Panc1 (cell line): ENCODE measurements at regions not wholly inside any gene's neighbourhood (a gene's known extent, or its start where the extent isn't known, plus 50 kb on each side); places are given as distances from the start of the nearest gene placed in this dataset.

Experiments
- ATAC-seq: fragments of 200-7000 bp; cut with Tn5 transposase; 2 replicates; pipeline ENCODE4 v1.9.1; 2020; ENCODE audit warnings: mild to moderate bottlenecking, moderate library complexity
- BruUV-seq: library from RNA; stranded (reverse); fragments of 400-500 nt; replicated peaks from 2 replicates; lab custom pipeline; 2021; lab: Mats Ljungman, UMichigan
- CTCF ChIA-PET: fragments of 300-600 bp; sonication (Branson Sonifier 250); formaldehyde crosslinking; loops from one replicate; lab custom pipeline; 2022; ENCODE audit warnings: antibody characterized with exemption; lab: Charles Lee
- POLR2A ChIA-PET: fragments of 300-600 bp; sonication (Branson Sonifier 250); formaldehyde crosslinking; loops from one replicate; lab custom pipeline; 2022; ENCODE audit warnings: antibody characterized with exemption; lab: Charles Lee
- DNase-seq: peaks from one replicate; pipeline ENCODE4 v3.0.0-alpha.2; 2010; ENCODE audit warnings: low read depth, low spot score
- H3K27ac ChIP-seq: 2 replicates; pipeline ENCODE4 v1.5.1; 2011; ENCODE audit warnings: mild to moderate bottlenecking, low read length, inconsistent platforms
- H3K27me3 ChIP-seq: fragments of 200-500 bp; sonication (Bioruptor generic); 2 replicates; pipeline ENCODE4 v1.6.0; 2014; ENCODE audit warnings: low read length, inconsistent platforms; ENCODE audit not compliant: control insufficient read depth, insufficient read depth
- H3K36me3 ChIP-seq: fragments of 200-500 bp; sonication (Bioruptor generic); 2 replicates; pipeline ENCODE4 v1.5.1; 2014; ENCODE audit warnings: inconsistent platforms, mild to moderate bottlenecking, low read length, moderate library complexity; ENCODE audit not compliant: control insufficient read depth, insufficient read depth
- H3K4me1 ChIP-seq: 2 replicates; pipeline ENCODE4 v1.5.1; 2011; ENCODE audit warnings: inconsistent platforms, mild to moderate bottlenecking, low read length, moderate library complexity; ENCODE audit not compliant: control insufficient read depth, insufficient read depth
- H3K4me3 ChIP-seq, 2 experiments: 2 replicates each; pipeline ENCODE4 v1.5.1; 2011 to 2012; ENCODE audit warnings: low read depth in 2 of 2, low read length in 2 of 2, mild to moderate bottlenecking in 2 of 2, inconsistent platforms in 1 of 2, moderate library complexity in 1 of 2
- H3K9me3 ChIP-seq: fragments of 200-500 bp; sonication (Bioruptor generic); 2 replicates; pipeline ENCODE4 v1.5.1; 2014; ENCODE audit warnings: low read depth, mild to moderate bottlenecking, inconsistent platforms, low read length, moderate library complexity; ENCODE audit not compliant: control insufficient read depth, insufficient read depth
- POLR2AphosphoS5 ChIP-seq: IDR thresholded peaks from 2 replicates; pipeline ENCODE4 v1.6.1; 2012; ENCODE audit warnings: mild to moderate bottlenecking, low read depth, low read length, moderate library complexity
- SIN3A ChIP-seq: IDR thresholded peaks from 2 replicates; pipeline ENCODE4 v1.6.1; 2012; ENCODE audit warnings: low read depth, mild to moderate bottlenecking, low read length, moderate library complexity, borderline replicate concordance; ENCODE audit not compliant: insufficient read depth
- TCF7L2 ChIP-seq: IDR thresholded peaks from 2 replicates; pipeline ENCODE4 v1.6.1; 2011; ENCODE audit warnings: mild to moderate bottlenecking, low read depth, low read length, inconsistent platforms
- in situ Hi-C: cut with HindIII; loops from 2 replicates; pipeline ENCODE4 v1.10.0; 2016; ENCODE audit warnings: low sequenced_read_pairs, low pct_unique_long_range_greater_than_20kb
- intact Hi-C: fragments of 100-400 bp; cut with micrococcal nuclease; formaldehyde crosslinking; loops from one replicate; pipeline ENCODE4 v1.10.0; 2022; ENCODE audit not compliant: unreplicated experiment
- TF ChIP-seq, protein P1 (sequence below): fragments of 450-650 bp; IDR thresholded peaks from 2 replicates; pipeline ENCODE4 v1.5.1; 2017; ENCODE audit warnings: mild to moderate bottlenecking
- TF ChIP-seq, protein P2 (sequence below), 2 experiments: IDR thresholded peaks; 2 replicates each; pipeline ENCODE4 v1.6.1; 2011 to 2012; ENCODE audit warnings: low read depth in 2 of 2, control low read depth in 1 of 2, low read length in 1 of 2, mild to moderate bottlenecking in 1 of 2, moderate library complexity in 1 of 2; ENCODE audit not compliant: insufficient read depth in 1 of 2

GRCh38 chr6:11396860-11397259 lies 140.7 kb upstream of the TMEM170B start:
- intact Hi-C loops, result no loop called here

GRCh38 chr6:11393713-11394627 lies 143.6 kb upstream of the TMEM170B start:
- Histone ChIP-seq H3K9me3 (no peaks in the 10 kb centered on the region), H3K4me1 (no peaks in the 10 kb centered on the region), H3K27ac (no peak overlapping the region), H3K4me3 (no peak overlapping the region), H3K36me3 (no peaks in the 10 kb centered on the region), H3K27me3 (no peaks in the 10 kb centered on the region)
- ATAC-seq (no peak), DNase-seq (no peak)
- intact Hi-C loops, result no loop called here
- TF ChIP-seq, protein P1, sequence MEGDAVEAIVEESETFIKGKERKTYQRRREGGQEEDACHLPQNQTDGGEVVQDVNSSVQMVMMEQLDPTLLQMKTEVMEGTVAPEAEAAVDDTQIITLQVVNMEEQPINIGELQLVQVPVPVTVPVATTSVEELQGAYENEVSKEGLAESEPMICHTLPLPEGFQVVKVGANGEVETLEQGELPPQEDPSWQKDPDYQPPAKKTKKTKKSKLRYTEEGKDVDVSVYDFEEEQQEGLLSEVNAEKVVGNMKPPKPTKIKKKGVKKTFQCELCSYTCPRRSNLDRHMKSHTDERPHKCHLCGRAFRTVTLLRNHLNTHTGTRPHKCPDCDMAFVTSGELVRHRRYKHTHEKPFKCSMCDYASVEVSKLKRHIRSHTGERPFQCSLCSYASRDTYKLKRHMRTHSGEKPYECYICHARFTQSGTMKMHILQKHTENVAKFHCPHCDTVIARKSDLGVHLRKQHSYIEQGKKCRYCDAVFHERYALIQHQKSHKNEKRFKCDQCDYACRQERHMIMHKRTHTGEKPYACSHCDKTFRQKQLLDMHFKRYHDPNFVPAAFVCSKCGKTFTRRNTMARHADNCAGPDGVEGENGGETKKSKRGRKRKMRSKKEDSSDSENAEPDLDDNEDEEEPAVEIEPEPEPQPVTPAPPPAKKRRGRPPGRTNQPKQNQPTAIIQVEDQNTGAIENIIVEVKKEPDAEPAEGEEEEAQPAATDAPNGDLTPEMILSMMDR, result no peak
- TF ChIP-seq SIN3A (no peak), TCF7L2 (no peak), POLR2AphosphoS5 (no peak)
- TF ChIP-seq, protein P2, sequence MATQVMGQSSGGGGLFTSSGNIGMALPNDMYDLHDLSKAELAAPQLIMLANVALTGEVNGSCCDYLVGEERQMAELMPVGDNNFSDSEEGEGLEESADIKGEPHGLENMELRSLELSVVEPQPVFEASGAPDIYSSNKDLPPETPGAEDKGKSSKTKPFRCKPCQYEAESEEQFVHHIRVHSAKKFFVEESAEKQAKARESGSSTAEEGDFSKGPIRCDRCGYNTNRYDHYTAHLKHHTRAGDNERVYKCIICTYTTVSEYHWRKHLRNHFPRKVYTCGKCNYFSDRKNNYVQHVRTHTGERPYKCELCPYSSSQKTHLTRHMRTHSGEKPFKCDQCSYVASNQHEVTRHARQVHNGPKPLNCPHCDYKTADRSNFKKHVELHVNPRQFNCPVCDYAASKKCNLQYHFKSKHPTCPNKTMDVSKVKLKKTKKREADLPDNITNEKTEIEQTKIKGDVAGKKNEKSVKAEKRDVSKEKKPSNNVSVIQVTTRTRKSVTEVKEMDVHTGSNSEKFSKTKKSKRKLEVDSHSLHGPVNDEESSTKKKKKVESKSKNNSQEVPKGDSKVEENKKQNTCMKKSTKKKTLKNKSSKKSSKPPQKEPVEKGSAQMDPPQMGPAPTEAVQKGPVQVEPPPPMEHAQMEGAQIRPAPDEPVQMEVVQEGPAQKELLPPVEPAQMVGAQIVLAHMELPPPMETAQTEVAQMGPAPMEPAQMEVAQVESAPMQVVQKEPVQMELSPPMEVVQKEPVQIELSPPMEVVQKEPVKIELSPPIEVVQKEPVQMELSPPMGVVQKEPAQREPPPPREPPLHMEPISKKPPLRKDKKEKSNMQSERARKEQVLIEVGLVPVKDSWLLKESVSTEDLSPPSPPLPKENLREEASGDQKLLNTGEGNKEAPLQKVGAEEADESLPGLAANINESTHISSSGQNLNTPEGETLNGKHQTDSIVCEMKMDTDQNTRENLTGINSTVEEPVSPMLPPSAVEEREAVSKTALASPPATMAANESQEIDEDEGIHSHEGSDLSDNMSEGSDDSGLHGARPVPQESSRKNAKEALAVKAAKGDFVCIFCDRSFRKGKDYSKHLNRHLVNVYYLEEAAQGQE (IDR thresholded peaks at IDR 0.05; ENCODE audit: insufficient read depth in 1 of 2, low read depth in 2 of 2, low read length in 1 of 2), result no peak
- CTCF ChIA-PET, result no interaction called here
- POLR2A ChIA-PET, result no interaction called here
- in situ Hi-C loops, result no loop called here
- BruUV-seq, result no TSS peak

More at GRCh38 chr6:11396860-11397259, 140.7 kb upstream of the TMEM170B start:
- DNase-seq, result no peak
- Histone ChIP-seq H3K9me3 (no peaks in the 10 kb centered on the region), H3K4me3 (no peak overlapping the region), H3K27ac (no peak overlapping the region), H3K4me1 (no peaks in the 10 kb centered on the region), H3K36me3 (no peaks in the 10 kb centered on the region), H3K27me3 (no peaks in the 10 kb centered on the region)
- TF ChIP-seq POLR2AphosphoS5 (no peak), SIN3A (no peak), TCF7L2 (no peak)
- TF ChIP-seq, protein P2 (IDR thresholded peaks at IDR 0.05; ENCODE audit: insufficient read depth in 1 of 2, low read depth in 2 of 2, low read length in 1 of 2), result no peak
- TF ChIP-seq, protein P1, result no peak
- BruUV-seq, result no TSS peak
- ChIA-PET CTCF (no interaction called here), POLR2A (no interaction called here)
- in situ Hi-C loops, result no loop called here
- ATAC-seq, result no peak
